Bronchial epithelial cell (primary cell): ENCODE measurements at regions not wholly inside any gene's neighbourhood (a gene's known extent, or its start where the extent isn't known, plus 50 kb on each side); places are given as distances from the start of the nearest gene placed in this dataset.

Source experiments
- DNase-seq: peaks from one replicate; pipeline ENCODE4 v3.0.0-alpha.2; 2010; ENCODE audit warnings: low read depth
- FAIRE-seq: peaks from 2 replicates; lab custom pipeline; 2011; peaks lifted over from hg19 to GRCh38; lab: Jason Lieb, UNC
- H3K27me3 ChIP-seq: 2 replicates; pipeline ENCODE4 v1.5.1; 2011; ENCODE audit warnings: low read length; ENCODE audit not compliant: control insufficient read depth, insufficient read depth
- H3K36me3 ChIP-seq: 2 replicates; pipeline ENCODE4 v1.5.1; 2011; ENCODE audit warnings: low read length; ENCODE audit not compliant: control insufficient read depth, insufficient read depth
- H3K4me3 ChIP-seq: 2 replicates; pipeline ENCODE4 v1.5.1; 2011; ENCODE audit warnings: mild to moderate bottlenecking, low read depth, low read length, control low read depth
- CTCF ChIP-seq: IDR thresholded peaks from 2 replicates; pipeline ENCODE4 v1.5.1; 2011; ENCODE audit warnings: mild to moderate bottlenecking, moderate library complexity, low read length, control low read depth, inconsistent platforms; ENCODE audit not compliant: insufficient read depth, severe bottlenecking

- no peaks in the 10 kb centered on the region for H3K36me3 ChIP-seq
- H3K27me3 ChIP-seq: no peaks in the 10 kb centered on the region
- no peak for TF ChIP-seq CTCF
- no peak overlapping the region for H3K4me3 ChIP-seq
- FAIRE-seq (no peak), DNase-seq (no peak)
These were observed 63.7 kb upstream of the CHD1 start for GRCh38 chr5:98992552-98992951.

GRCh38 chr5:98989727-98990126 is 60.9 kb upstream of the CHD1 start:
- TF ChIP-seq CTCF: no peak
- no peaks in the 10 kb centered on the region for H3K36me3 ChIP-seq
- DNase-seq (no peak), FAIRE-seq (no peak)
- no peak overlapping the region for H3K4me3 ChIP-seq
- H3K27me3 ChIP-seq: no peaks in the 10 kb centered on the region

GRCh38 chr5:98986587-98986986 is 57.8 kb upstream of the CHD1 start:
- TF ChIP-seq CTCF: no peak
- no peaks in the 10 kb centered on the region for H3K27me3 ChIP-seq
- H3K4me3 ChIP-seq: no peak overlapping the region
- no peak for DNase-seq
- no peaks in the 10 kb centered on the region for H3K36me3 ChIP-seq
- no peak for FAIRE-seq

DNA sequence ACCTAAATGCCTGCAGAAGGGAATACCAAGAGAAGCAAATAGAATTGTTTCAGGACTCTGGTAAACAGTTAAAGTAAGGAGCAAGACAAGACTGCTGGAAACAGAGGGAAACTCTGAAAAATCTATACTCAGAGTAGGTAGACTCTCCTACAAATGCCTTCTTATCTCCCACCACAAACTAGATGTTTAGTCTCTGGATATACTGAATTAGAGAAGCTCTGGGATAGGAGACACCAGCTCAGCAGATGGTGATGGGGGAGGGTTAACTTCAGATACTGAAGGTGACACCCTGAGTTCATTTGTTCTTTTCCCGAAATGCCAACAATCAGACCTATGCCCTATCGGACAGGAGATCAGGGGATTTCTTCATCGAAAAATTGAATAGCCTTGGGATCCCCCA is 54.1 kb upstream of the CHD1 start:
- FAIRE-seq: no peak
- TF ChIP-seq CTCF: no peak
- no peak overlapping the region for H3K4me3 ChIP-seq
- no peaks in the 10 kb centered on the region for H3K36me3 ChIP-seq
- H3K27me3 ChIP-seq: no peaks in the 10 kb centered on the region
- DNase-seq: no peak
